ENCODE measurements at regions not wholly inside any gene's neighbourhood (a gene's known extent, or its start where the extent isn't known, plus 50 kb on each side); places are given as distances from the start of the nearest gene placed in this dataset.

DNA sequence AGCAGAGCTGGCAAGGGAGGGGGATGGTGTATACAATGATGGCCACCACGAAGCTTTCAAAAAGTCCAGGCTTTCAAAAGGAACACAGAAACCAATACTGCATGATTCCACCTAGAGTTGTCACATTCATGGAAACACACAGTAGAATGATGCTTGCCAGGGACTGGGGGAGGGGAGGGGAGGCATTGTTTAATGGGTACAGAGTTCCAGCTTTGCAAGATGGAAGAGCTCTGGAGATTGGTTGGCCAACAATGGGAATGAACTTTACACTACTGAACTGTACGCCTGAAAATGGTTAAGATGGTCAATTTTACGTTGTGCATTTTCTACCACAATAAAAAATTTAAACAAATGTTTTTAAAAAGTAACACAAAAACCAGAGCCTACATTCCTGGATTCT lies 104.5 kb upstream of the KDM7A start:
- TF ChIP-seq POLR2A (IDR thresholded peaks at IDR 0.05), result no peak
- TF ChIP-seq, protein P1, sequence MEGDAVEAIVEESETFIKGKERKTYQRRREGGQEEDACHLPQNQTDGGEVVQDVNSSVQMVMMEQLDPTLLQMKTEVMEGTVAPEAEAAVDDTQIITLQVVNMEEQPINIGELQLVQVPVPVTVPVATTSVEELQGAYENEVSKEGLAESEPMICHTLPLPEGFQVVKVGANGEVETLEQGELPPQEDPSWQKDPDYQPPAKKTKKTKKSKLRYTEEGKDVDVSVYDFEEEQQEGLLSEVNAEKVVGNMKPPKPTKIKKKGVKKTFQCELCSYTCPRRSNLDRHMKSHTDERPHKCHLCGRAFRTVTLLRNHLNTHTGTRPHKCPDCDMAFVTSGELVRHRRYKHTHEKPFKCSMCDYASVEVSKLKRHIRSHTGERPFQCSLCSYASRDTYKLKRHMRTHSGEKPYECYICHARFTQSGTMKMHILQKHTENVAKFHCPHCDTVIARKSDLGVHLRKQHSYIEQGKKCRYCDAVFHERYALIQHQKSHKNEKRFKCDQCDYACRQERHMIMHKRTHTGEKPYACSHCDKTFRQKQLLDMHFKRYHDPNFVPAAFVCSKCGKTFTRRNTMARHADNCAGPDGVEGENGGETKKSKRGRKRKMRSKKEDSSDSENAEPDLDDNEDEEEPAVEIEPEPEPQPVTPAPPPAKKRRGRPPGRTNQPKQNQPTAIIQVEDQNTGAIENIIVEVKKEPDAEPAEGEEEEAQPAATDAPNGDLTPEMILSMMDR (IDR thresholded peaks at IDR 0.05 in 8 of 11, conservative IDR thresholded peaks at IDR 0.05 in 3 of 11), result no peak
- TF ChIP-seq POLR2AphosphoS5 (IDR thresholded peaks at IDR 0.05), result no peak
